BLaER1 treated with 17β-estradiol and CSF1 and Interleukin-3, amounts not matched to agents 10 nM and 100 nM (cell line): ENCODE measurements at regions not wholly inside any gene's neighbourhood (a gene's known extent, or its start where the extent isn't known, plus 50 kb on each side); places are given as distances from the start of the nearest gene placed in this dataset.

Experiments
- H3K27ac ChIP-seq, 11 experiments: shearing (Covaris generic); formaldehyde crosslinking; 2 replicates each; pipeline ENCODE4 v1.8.1; 2022
- H3K27me3 ChIP-seq, 11 experiments: shearing (Covaris generic); formaldehyde crosslinking; 2 replicates each; pipeline ENCODE4 v1.8.1; 2022
- H3K36me3 ChIP-seq, 11 experiments: shearing (Covaris generic); formaldehyde crosslinking; 2 replicates each; pipeline ENCODE4 v1.8.1; 2022
- H3K4me1 ChIP-seq, 10 experiments: shearing (Covaris generic); formaldehyde crosslinking; 2 replicates each; pipeline ENCODE4 v1.8.1; 2022
- H3K4me2 ChIP-seq, 11 experiments: shearing (Covaris generic); formaldehyde crosslinking; 2 replicates each; pipeline ENCODE4 v1.8.1; 2022
- H3K4me3 ChIP-seq, 10 experiments: shearing (Covaris generic); formaldehyde crosslinking; 2 replicates each; pipeline ENCODE4 v1.8.1; 2022
- H3K9ac ChIP-seq, 11 experiments: shearing (Covaris generic); formaldehyde crosslinking; 2 replicates each; pipeline ENCODE4 v1.8.1; 2022
- H3K9me3 ChIP-seq, 11 experiments: shearing (Covaris generic); formaldehyde crosslinking; replicated peaks in 1 of 11; 2 replicates each; pipeline ENCODE4 v1.8.1; 2022
- H4K20me1 ChIP-seq, 11 experiments: shearing (Covaris generic); formaldehyde crosslinking; 2 replicates each; pipeline ENCODE4 v1.8.1; 2022
- Cebpa-rat ChIP-seq, 11 experiments: shearing (Covaris generic); IDR thresholded peaks; 2 replicates each; pipeline ENCODE4 v1.8.1; 2022

- no peak for TF ChIP-seq Cebpa-rat (IDR thresholded peaks at IDR 0.05)
- Histone ChIP-seq H3K27ac (no peak overlapping the region), H3K27me3 (no peaks in the 10 kb centered on the region), H3K9ac (no peak overlapping the region), H3K4me2 (no peak overlapping the region), H3K4me3 (no peak overlapping the region), H3K9me3 (no peaks in the 10 kb centered on the region), H3K36me3 (no peaks in the 10 kb centered on the region), H3K4me1 (no peaks in the 10 kb centered on the region), H4K20me1 (no peaks in the 10 kb centered on the region)
Observed at GRCh38 chr4:178838776-178839175, 1396.5 kb upstream of the AGA start.

- Histone ChIP-seq H3K4me3 (no peak overlapping the region), H3K27me3 (no peaks in the 10 kb centered on the region), H3K4me1 (no peaks in the 10 kb centered on the region), H3K4me2 (no peak overlapping the region), H3K27ac (no peak overlapping the region), H3K36me3 (no peaks in the 10 kb centered on the region), H3K9me3 (no peaks in the 10 kb centered on the region), H3K9ac (no peak overlapping the region), H4K20me1 (no peaks in the 10 kb centered on the region)
- TF ChIP-seq Cebpa-rat (IDR thresholded peaks at IDR 0.05), result no peak
Observed at GRCh38 chr4:178856139-178856800, 1414.0 kb upstream of the AGA start.

- Histone ChIP-seq H3K4me3 (no peak overlapping the region), H3K9ac (no peak overlapping the region), H4K20me1 (no peaks in the 10 kb centered on the region), H3K9me3 (no peaks in the 10 kb centered on the region), H3K27me3 (no peaks in the 10 kb centered on the region), H3K36me3 (no peaks in the 10 kb centered on the region), H3K4me1 (peaks cover 0 to 5% (median 0%) of the 10 kb centered on the region in 10 experiments; a peak in 2 of 20 replicates), H3K4me2 (peak overlapping the region in 1 of 11 experiments; percentile 3; a peak in 1 of 22 replicates), H3K27ac (no peak overlapping the region)
- TF ChIP-seq Cebpa-rat (IDR thresholded peaks at IDR 0.05), result no peak
Observed at GRCh38 chr4:178871476-178871875, 1429.2 kb upstream of the AGA start.

GRCh38 chr4:178881937-178882336, 1439.7 kb upstream of the AGA start:
- Histone ChIP-seq H4K20me1 (no peaks in the 10 kb centered on the region), H3K9ac (no peak overlapping the region), H3K4me2 (no peak overlapping the region), H3K27ac (no peak overlapping the region), H3K36me3 (no peaks in the 10 kb centered on the region), H3K9me3 (peaks cover 14 to 23% (median 16%) of the 10 kb centered on the region in 11 experiments), H3K4me1 (no peaks in the 10 kb centered on the region), H3K27me3 (no peaks in the 10 kb centered on the region), H3K4me3 (no peak overlapping the region)
- no peak for TF ChIP-seq Cebpa-rat (IDR thresholded peaks at IDR 0.05)

GRCh38 chr4:178894126-178894525, 1451.9 kb upstream of the AGA start:
- TF ChIP-seq Cebpa-rat (IDR thresholded peaks at IDR 0.05), result no peak
- no peaks in the 10 kb centered on the region for H3K9me3 ChIP-seq
- H3K4me3 ChIP-seq, result no peak overlapping the region
- no peaks in the 10 kb centered on the region for H4K20me1 ChIP-seq
- H3K27me3 ChIP-seq, result no peaks in the 10 kb centered on the region
- H3K4me1 ChIP-seq, result no peaks in the 10 kb centered on the region
- H3K9ac ChIP-seq, result no peak overlapping the region
- H3K4me2 ChIP-seq, result no peak overlapping the region
- H3K27ac ChIP-seq, result no peak overlapping the region
- no peaks in the 10 kb centered on the region for H3K36me3 ChIP-seq

GRCh38 chr4:178899084-178899483, 1456.8 kb upstream of the AGA start:
- H3K9ac ChIP-seq, result no peak overlapping the region
- no peak for TF ChIP-seq Cebpa-rat (IDR thresholded peaks at IDR 0.05)
- no peak overlapping the region for H3K4me3 ChIP-seq
- H3K4me1 ChIP-seq, result no peaks in the 10 kb centered on the region
- no peaks in the 10 kb centered on the region for H3K36me3 ChIP-seq
- no peaks in the 10 kb centered on the region for H3K9me3 ChIP-seq
- no peaks in the 10 kb centered on the region for H3K27me3 ChIP-seq
- H3K4me2 ChIP-seq, result no peak overlapping the region
- H4K20me1 ChIP-seq, result no peaks in the 10 kb centered on the region
- H3K27ac ChIP-seq, result no peak overlapping the region

GRCh38 chr4:178917756-178918155, 1475.5 kb upstream of the AGA start:
- Histone ChIP-seq H4K20me1 (no peaks in the 10 kb centered on the region), H3K9ac (no peak overlapping the region), H3K4me2 (no peak overlapping the region), H3K36me3 (no peaks in the 10 kb centered on the region), H3K27me3 (no peaks in the 10 kb centered on the region), H3K4me1 (no peaks in the 10 kb centered on the region), H3K9me3 (peaks cover 11 to 14% (median 13%) of the 10 kb centered on the region in 11 experiments; a peak in 21 of 22 replicates), H3K4me3 (no peak overlapping the region), H3K27ac (no peak overlapping the region)
- TF ChIP-seq Cebpa-rat (IDR thresholded peaks at IDR 0.05), result no peak

GRCh38 chr4:178937130-178937529, 1494.9 kb upstream of the AGA start:
- no peak for TF ChIP-seq Cebpa-rat (IDR thresholded peaks at IDR 0.05)
- H3K4me2 ChIP-seq, result no peak overlapping the region
- H3K4me3 ChIP-seq, result no peak overlapping the region
- H3K27me3 ChIP-seq, result no peaks in the 10 kb centered on the region
- H3K9ac ChIP-seq, result no peak overlapping the region
- H3K4me1 ChIP-seq, result no peaks in the 10 kb centered on the region
- H3K9me3 ChIP-seq, result no peaks in the 10 kb centered on the region
- H3K27ac ChIP-seq, result no peak overlapping the region
- no peaks in the 10 kb centered on the region for H4K20me1 ChIP-seq
- H3K36me3 ChIP-seq, result no peaks in the 10 kb centered on the region

- H3K9ac ChIP-seq, result no peak overlapping the region
- no peak for TF ChIP-seq Cebpa-rat (IDR thresholded peaks at IDR 0.05)
- no peaks in the 10 kb centered on the region for H3K4me1 ChIP-seq
- H3K27me3 ChIP-seq, result no peaks in the 10 kb centered on the region
- H4K20me1 ChIP-seq, result no peaks in the 10 kb centered on the region
- no peak overlapping the region for H3K4me2 ChIP-seq
- no peaks in the 10 kb centered on the region for H3K9me3 ChIP-seq
- no peaks in the 10 kb centered on the region for H3K36me3 ChIP-seq
- H3K27ac ChIP-seq, result no peak overlapping the region
- no peak overlapping the region for H3K4me3 ChIP-seq
Observed at GRCh38 chr4:178941975-178942374, 1499.7 kb upstream of the AGA start.

GRCh38 chr4:178953447-178954120, 1511.3 kb upstream of the AGA start:
- Histone ChIP-seq H3K9me3 (peaks cover 6 to 12% (median 10%) of the 10 kb centered on the region in 11 experiments; a peak in 17 of 22 replicates), H3K27me3 (no peaks in the 10 kb centered on the region), H4K20me1 (no peaks in the 10 kb centered on the region), H3K27ac (no peak overlapping the region), H3K4me1 (no peaks in the 10 kb centered on the region), H3K4me3 (no peak overlapping the region), H3K4me2 (no peak overlapping the region), H3K36me3 (no peaks in the 10 kb centered on the region), H3K9ac (no peak overlapping the region)
- no peak for TF ChIP-seq Cebpa-rat (IDR thresholded peaks at IDR 0.05)
